NCI-H187 treated with DMSO at 0.1 percent for 48 hours (cell line): ENCODE measurements at regions not wholly inside any gene's neighbourhood (a gene's known extent, or its start where the extent isn't known, plus 50 kb on each side); places are given as distances from the start of the nearest gene placed in this dataset.
"Not testable (repeated sequence)": the region's sequence is repeated elsewhere in the genome, so short reads cannot be mapped to it uniquely, and the experiment has no call there.

Experiments
- DNase-seq: peaks from one replicate; lab custom pipeline; 2025; lab: John Stamatoyannopoulos, UW

- DNase-seq: no peak
These were observed 247.3 kb downstream of the S1PR1 start for GRCh38 chr1:101483982-101484688.

- no peak for DNase-seq
These were observed 248.0 kb downstream of the S1PR1 start for GRCh38 chr1:101484689-101485338.

GRCh38 chr1:101485712-101486111 is 248.9 kb downstream of the S1PR1 start:
- no peak for DNase-seq

GRCh38 chr1:101492144-101492543 is 255.3 kb downstream of the S1PR1 start:
- not testable (repeated sequence) for DNase-seq

GRCh38 chr1:101493920-101494319 is 257.1 kb downstream of the S1PR1 start:
- not testable (repeated sequence) for DNase-seq

- no peak for DNase-seq
These were observed 259.3 kb downstream of the S1PR1 start for GRCh38 chr1:101496109-101496508.

- no peak for DNase-seq
These were observed 261.2 kb downstream of the S1PR1 start for GRCh38 chr1:101497881-101498559.

- DNase-seq: not testable (repeated sequence)
These were observed 267.3 kb downstream of the S1PR1 start for GRCh38 chr1:101504106-101504505.

- not testable (repeated sequence) for DNase-seq
These were observed 268.4 kb downstream of the S1PR1 start for GRCh38 chr1:101505240-101505639.

- no peak for DNase-seq
These were observed 269.8 kb downstream of the S1PR1 start for GRCh38 chr1:101506541-101507164.

GRCh38 chr1:101507547-101507971 is 270.7 kb downstream of the S1PR1 start:
- DNase-seq: no peak

- no peak for DNase-seq
These were observed 272.1 kb downstream of the S1PR1 start for GRCh38 chr1:101508913-101509312.

- DNase-seq: no peak
These were observed 272.6 kb downstream of the S1PR1 start for GRCh38 chr1:101509370-101509769.

- DNase-seq: no peak
These were observed 274.5 kb downstream of the S1PR1 start for GRCh38 chr1:101511202-101511891.

GRCh38 chr1:101520302-101520701 is 283.5 kb downstream of the S1PR1 start:
- DNase-seq: no peak

GRCh38 chr1:101522486-101522885 is 285.7 kb downstream of the S1PR1 start:
- no peak for DNase-seq

GRCh38 chr1:101526813-101527212 is 290.0 kb downstream of the S1PR1 start:
- DNase-seq: peak; percentile 63

- no peak for DNase-seq
These were observed 295.6 kb downstream of the S1PR1 start for GRCh38 chr1:101532377-101532776.

GRCh38 chr1:101540161-101540560 is 303.3 kb downstream of the S1PR1 start:
- no peak for DNase-seq

GRCh38 chr1:101546885-101547284 is 310.1 kb downstream of the S1PR1 start:
- no peak for DNase-seq

- no peak for DNase-seq
These were observed 310.5 kb downstream of the S1PR1 start for GRCh38 chr1:101547357-101547756.

GRCh38 chr1:101548376-101548775 is 311.6 kb downstream of the S1PR1 start:
- DNase-seq: no peak
